Anterior cingulate cortex (tissue), 58 donors: ENCODE measurements at regions not wholly inside any gene's neighbourhood (a gene's known extent, or its start where the extent isn't known, plus 50 kb on each side); places are given as distances from the start of the nearest gene placed in this dataset.

ENCODE experiments used
- DNase-seq, 58 donors: peaks; one replicate each; lab custom pipeline; 2025; lab: John Stamatoyannopoulos, UW

GRCh38 chr6:90436403-90436802, 139.8 kb upstream of the BACH2 start:
- no peak for DNase-seq

DNA sequence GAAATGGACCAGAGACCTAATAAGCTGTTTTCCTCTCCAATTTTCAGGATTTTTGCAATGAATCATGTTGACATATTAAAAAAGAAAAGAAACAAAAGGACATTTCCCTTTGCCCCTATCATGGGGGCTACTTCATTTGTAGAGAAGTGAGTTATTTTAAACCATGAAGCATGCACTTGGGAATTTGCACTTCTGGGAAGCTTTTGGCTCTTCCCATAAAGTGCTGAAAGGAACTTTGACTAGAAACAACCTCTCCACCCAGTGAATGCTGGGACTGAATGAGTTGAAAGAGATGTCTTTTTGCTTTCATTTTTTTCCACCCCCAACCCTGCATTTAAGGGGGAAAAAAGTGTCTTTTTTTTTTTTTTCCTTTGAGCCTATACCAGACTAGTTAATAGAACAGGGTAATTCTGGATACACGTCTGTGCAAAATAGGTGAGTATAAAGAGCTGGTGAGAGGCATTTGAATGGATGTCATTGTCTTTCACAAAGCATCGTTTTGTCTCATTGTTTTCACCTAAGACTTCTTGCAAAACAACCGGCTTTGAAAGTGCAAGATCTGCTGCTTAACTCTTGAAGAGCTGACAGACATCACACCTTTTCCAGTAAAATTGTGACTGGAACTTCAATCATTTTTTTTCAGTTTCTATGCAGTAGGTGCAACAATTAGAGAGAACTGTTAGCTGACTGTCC, 138.7 kb upstream of the BACH2 start:
- no peak for DNase-seq

DNA sequence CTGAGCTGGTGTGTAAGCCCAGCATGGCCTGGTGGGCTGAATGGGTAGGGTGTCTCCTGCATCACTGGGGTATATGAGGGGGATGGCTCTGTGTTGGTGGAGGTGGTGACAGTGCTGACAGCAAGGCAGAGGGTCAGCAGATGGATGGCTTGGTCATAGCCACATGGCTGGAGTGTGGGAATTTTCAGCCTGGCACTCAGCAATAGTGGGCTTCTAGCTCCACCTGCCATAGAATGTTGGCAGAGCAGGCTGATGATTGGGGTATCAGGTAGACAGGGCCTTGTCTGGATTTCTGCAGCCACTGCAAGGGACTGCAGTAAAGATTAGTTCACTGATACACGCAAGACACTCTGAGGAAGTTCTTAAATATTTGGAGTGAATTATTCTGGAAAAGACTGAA, 137.5 kb upstream of the BACH2 start:
- no peak for DNase-seq

- no peak for DNase-seq
Observed at GRCh38 chr6:90432937-90433336, 136.3 kb upstream of the BACH2 start.

DNA sequence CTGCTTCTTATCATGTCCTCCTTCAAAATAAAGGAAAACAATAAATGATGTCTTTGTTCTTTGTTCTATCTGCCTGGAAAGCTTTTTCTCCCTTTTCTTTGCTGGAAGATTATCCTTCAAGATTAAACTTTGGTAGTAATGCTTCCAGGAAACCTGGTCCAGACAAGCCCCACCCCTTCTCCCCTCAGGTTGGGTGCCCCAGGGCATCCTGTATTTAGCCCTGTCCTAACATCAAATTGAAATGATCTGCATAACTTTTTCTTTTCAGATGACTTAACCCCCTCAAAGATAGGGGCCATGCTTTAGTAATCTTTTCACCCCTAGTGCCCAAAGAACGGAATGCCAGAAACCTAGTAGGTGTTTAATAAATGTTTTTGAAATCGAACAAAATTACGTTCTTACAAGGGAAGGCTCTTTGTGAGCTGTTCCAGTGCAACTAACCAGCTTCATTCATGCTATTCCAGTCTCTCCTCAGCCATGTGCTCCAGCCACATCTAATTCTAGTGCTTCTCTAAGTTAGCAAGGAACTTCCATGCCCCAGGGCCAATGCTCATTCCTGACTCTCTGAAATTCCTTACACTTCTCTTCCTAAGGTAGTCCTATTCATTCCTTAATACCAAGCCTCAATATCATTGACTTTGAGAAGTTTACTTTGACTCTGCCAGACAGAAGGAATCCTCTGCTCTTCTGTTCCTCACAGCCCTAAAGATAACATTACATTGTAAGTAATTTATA, 135.6 kb upstream of the BACH2 start:
- no peak for DNase-seq

DNA sequence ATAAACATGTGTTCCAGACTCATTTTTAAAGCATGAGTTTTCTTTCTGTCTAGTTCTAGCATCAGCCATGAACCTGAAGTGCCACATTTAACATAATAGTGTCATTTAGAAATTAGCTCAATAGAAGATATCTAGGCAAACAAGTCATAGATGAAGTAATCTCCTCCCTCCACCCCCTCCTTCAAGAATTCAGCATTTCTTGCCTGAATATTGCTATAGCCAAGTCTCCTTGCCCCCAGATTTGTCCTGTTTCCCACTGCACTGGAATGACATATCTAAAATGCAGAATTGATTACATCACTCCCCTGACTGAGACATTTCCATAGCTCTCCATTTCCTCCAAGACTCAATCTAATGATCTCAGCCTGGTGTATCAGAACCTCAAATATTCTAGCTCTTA, 134.9 kb upstream of the BACH2 start:
- no peak for DNase-seq

- no peak for DNase-seq
Observed at GRCh38 chr6:90429713-90430112, 133.1 kb upstream of the BACH2 start.

- no peak for DNase-seq
Observed at GRCh38 chr6:90428514-90428913, 131.9 kb upstream of the BACH2 start.

DNA sequence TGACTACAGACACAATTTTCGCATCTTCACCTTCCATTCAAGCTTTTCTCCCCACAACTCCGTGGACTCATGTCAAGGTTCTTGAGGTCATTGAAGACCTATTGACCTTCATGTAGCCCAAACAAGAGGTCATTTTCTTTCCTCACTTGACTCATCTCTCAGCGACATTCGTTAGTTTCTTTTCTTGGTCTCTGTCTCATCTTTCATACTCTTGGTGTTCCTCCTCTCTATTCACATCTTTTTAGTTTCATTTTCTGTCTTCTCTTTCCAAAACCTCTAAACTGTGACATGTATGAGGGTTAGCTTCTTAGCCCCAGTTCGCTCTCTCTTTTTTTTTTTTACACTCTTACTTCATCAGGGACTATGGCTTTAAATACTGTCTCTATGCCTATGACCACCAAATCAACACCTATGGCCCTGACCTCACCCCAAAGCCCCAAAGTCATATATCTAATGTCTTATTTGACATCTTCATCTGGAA, 128.6 kb upstream of the BACH2 start:
- no peak for DNase-seq

- DNase-seq = no peak
Observed at GRCh38 chr6:90424580-90424979, 127.9 kb upstream of the BACH2 start.

DNA sequence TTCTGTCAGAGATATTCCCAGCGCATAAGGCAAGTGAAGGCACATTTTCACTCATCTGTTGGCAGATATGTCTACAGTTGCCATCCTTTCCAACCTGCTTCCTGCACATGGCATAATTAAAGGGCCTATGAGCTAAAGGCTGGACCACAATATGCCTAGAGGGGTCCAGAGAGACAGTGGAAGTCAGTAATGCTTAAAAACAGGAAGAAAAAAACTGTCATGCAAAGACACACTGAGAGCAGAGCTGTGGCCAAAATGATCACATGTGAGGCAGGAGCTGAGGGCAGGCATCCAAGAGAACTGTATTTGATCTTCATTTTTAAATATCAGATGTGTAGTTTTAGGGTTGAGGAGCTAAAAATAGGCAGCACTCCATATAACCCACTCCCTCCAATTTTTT, 125.0 kb upstream of the BACH2 start:
- no peak for DNase-seq

GRCh38 chr6:90420500-90420899, 123.9 kb upstream of the BACH2 start:
- no peak for DNase-seq

GRCh38 chr6:90417385-90417784, 120.7 kb upstream of the BACH2 start:
- no peak for DNase-seq

GRCh38 chr6:90416322-90416721, 119.7 kb upstream of the BACH2 start:
- DNase-seq = no peak

- DNase-seq = no peak
Observed at GRCh38 chr6:90415178-90415577, 118.5 kb upstream of the BACH2 start.

- DNase-seq = no peak
Observed at GRCh38 chr6:90414352-90414751, 117.7 kb upstream of the BACH2 start.

DNA sequence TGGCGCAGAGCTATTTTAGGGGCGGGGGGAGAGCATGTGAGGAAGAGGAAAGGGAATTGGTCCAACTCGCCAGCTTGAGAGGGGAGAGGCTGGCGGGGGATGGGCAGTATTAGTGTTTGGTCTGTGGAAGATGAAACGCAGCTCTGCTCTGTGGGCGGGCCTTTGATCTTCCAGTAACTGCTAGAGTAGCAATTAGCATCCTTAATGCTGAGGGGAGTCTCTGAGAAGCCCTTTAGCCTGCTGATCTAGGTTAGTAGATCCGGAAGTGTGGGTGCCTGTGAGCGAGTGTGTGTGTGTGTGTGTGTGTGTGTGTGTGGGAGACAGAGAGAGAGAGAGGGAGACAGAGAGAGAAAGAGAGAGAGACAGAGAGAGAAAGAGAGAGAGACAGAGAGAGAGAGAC, 117.2 kb upstream of the BACH2 start:
- DNase-seq = peak in 25 of 58 donors; percentile 2 to 57 (median 14)

- DNase-seq = peak in 3 of 58 donors; percentile 5 to 35 (median 12)
Observed at GRCh38 chr6:90413396-90413795, 116.8 kb upstream of the BACH2 start.

DNA sequence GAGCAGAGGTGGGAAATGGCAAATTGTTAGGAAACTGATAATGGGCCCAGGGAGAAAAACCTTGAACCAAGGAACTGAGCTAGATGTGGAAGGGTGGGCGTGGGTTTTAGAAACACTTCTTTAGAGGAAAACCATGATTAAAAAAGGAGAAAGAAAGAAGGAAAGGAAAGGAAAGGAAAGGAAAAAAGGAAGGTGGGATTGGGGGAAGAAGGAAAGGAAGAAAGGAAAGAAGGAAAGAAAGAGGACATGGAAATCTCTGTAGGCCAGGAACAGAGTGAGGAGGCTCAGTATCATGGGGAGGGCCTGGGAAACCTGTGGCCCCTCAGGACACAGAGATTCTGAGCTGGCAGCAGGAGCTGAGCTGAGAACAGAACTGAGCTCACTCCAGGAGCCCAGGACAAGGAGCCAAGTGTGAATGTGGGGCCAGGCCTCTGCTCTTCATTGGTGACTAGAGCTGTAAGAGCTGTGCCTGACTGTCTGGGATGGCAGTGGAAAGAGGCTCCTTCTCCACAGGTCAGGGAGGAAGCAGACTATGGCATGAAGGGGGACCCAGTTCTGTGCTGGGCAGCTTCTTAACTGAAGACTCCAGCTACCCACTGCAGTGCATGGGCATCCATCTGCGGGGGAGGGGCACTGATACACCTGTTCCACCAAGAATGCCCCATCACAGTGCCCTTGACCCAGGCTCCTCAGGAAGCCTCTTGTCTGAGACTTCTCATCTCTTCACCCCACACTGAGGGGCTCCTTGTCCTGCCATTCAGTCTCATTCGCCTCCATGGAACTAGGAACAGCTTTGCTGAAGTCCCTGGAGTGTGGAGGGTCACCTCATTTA, 116.1 kb upstream of the BACH2 start:
- DNase-seq = no peak

- no peak for DNase-seq
Observed at GRCh38 chr6:90411292-90411781, 114.7 kb upstream of the BACH2 start.

- no peak for DNase-seq
Observed at GRCh38 chr6:90409700-90410099, 113.1 kb upstream of the BACH2 start.
